NCI-H2171 treated with DMSO at 0.1 percent for 48 hours (cell line): ENCODE measurements at regions not wholly inside any gene's neighbourhood (a gene's known extent, or its start where the extent isn't known, plus 50 kb on each side); places are given as distances from the start of the nearest gene placed in this dataset.
"Not testable (repeated sequence)": the region's sequence is repeated elsewhere in the genome, so short reads cannot be mapped to it uniquely, and the experiment has no call there.

ENCODE experiments used
- DNase-seq: peaks from one replicate; lab custom pipeline; 2025; lab: John Stamatoyannopoulos, UW

DNA sequence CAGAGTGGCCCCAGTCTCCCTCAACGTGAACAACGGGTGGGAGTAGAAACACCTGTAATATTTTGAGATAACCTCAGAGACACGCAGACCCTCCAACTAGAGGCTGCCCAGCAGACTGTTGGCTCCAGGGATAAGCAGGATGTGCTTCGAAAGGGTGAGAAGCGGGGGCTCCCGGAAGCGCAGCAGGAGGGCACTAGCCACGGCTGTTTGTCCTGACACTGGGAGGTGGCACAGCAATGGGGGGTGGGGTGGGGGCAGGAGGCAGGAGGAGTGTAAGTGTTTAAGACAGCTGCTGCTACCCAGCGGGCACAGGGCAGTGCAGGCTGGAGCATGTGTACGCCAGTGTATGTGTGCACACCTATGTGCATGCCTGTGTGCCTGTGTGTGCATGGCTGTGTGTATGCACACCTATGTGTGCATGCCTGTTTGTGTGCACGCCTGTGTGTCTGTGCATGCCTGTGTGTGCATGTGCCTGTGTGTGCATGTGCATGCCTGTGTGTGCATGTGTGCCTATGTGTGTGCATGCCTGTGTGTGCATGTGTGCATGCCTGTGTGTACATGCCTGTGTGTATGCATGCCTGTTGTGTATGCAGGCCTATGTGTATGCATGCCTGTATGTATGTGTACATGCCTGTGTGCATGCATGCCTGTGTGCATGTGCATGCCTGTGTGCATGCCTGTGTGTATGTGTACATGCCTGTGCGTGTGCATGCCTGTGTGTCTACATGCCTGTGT lies 154.7 kb downstream of the SHANK2 start:
- DNase-seq: no peak

DNA sequence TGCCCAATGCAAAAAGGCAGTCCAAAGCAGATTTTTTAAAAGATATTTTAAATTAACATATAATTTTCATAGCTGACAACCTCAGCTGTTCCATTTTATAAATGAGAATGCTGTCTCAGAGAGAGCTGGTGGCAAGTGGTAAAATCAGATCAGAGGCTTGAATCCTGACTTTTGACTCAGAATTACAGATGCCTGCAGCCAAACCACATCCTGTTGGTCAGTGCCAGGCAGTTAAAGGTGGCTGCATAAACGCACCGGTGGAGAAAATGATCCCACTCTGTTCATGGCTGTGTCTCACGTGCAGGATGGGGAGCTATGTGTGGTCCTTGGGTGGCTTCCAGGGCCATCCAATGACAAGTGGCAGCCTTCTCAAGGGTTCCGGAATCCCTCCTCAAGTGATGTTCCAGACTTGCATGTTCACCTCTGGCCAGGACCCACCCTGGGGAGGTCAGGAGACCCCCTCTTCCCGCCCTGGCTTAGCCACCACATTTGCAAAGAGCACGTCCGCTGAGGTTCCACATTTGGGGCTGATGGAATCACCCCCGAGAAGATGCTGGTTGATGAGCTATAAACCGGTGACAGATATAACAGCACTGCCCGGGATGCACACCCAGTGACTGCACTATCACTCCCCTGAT lies 155.5 kb downstream of the SHANK2 start:
- DNase-seq: no peak

- DNase-seq: no peak
These were observed 157.0 kb downstream of the SHANK2 start for GRCh38 chr11:71095294-71095850.

DNA sequence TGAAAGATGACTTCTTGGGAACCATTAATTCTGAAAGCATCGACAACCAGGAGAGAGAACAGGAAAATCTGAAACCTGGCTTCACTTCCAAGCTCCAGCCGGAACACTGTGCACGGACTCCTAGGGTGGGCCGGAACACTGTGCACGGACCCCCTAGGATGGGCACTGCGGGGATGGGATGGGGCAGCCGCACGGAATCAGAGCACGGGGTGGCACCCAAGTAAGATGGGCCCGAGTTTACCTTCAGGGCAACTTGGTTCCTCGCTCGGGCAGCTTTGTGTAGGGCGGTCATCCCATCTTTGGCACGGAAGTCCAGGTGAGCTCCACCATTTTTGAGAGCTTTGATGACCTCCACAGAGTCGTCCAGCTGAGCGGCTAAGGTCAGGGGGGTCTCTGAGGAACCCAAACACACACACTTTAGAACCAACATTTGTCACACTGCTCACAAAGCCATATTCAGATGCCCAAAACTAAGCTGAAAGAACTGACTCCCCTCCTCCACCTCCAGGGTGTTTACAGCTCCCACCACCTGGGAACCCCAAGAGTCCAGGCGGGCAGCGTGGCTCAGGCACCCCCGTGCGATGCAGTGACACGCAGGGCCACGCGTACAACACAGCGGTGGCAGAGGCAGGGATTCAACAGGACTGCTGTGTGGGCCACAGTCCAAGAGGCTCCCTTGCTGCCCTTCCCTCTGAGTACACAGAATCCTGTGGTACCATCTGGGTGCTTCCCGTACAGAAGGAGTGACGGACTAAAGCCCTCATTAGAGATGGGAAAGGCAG lies 157.9 kb downstream of the SHANK2 start:
- no peak for DNase-seq

DNA sequence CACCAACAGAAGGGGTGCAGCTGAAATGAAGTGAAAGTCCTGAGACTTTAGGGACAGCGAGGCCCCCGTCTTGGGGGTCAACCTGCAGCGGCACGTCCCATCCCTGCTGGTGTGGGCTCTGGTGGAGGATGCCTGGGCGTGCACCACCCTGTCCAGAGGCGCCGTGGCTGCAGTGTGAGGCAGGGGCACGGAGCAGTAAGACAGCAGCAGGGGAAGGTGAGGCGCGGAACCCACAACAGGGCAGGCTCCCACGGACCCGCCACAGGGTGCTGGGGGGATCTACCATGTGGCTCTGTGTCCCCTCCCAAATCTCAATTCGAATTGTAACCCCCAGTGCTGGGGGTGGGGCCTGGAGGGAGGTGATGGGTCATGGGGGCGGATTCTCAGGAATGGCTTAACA lies 158.6 kb downstream of the SHANK2 start:
- no peak for DNase-seq

DNA sequence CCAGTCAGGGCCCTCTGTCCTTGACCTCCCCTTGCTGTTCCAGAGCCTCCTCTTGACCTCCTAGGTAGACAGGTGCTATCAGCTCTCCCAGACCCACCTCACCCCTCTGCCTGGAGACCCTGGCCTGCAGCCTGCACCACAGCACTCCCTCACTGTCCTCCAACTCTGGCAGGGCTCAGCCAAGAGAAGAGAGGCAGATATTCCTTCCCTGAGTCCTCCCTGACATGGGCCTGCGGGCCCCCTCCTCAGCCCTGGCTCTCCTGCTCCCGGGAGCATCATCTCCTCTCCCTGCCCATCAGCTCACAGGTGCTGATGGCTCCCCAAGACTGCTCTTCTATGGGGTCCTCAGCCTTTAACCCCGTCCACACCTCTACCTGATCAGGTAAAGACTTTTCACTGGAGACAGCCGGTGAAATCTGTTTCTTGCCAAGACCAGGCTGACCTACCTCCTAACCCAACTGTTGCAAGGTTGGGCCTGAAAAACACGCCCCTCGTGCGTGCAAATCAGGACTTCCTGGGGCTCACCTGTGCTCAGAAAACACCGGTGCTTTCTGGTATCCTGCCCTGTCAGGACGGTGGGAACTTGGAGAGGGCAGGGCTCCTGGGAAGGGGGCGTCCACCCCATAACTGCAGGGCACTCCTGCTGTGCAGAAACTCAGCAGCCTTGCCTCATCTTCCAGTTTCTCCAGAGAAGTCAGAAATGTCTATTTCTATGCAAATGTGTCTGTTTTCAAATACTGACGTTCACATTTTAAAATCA lies 160.7 kb downstream of the SHANK2 start:
- DNase-seq: no peak

- DNase-seq: no peak
These were observed 162.8 kb downstream of the SHANK2 start for GRCh38 chr11:71089571-71089970.

DNA sequence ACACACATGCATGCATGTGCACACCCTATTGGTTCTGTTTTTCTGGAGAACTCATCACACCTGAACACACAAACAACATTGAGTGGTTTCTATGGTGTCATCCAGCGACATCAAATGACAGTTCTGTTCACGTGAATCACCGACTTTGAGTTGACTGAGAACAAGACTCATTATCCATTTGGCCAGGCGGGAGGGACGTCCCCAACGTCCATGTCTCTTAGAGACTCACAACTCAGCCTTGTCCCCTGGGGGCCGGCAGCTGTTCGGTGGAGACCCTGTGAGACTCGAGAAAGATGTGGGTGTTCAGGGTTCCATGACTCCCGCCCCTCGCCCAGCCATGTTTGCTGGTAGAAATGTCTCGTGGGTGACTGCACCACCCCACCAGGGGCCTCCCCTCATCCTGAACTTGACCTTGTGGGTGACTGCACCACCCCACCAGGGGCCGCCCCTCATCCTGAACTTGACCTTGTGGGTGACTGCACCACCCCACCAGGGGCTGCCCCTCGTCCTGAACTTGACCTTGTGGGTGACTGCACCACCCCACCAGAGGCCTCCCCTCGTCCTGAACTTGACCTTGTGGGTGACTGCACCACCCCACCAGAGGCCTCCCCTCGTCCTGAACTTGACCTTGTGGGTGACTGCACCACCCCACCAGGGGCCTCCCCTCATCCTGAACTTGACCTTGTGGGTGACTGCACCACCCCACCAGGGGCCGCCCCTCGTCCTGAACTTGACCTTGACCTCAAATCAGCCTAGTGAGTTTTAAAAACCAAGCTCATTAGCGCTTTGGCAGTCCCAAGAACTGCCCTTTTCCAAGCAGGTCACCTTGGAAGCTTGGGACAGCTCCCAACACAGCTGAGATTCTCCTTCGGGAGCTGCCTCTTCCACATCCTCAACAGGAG lies 163.8 kb downstream of the SHANK2 start:
- DNase-seq: not testable (repeated sequence)

- DNase-seq: peak; percentile 71
These were observed 165.6 kb downstream of the SHANK2 start for GRCh38 chr11:71086687-71087258.

- no peak for DNase-seq
These were observed 167.9 kb downstream of the SHANK2 start for GRCh38 chr11:71084306-71085012.

DNA sequence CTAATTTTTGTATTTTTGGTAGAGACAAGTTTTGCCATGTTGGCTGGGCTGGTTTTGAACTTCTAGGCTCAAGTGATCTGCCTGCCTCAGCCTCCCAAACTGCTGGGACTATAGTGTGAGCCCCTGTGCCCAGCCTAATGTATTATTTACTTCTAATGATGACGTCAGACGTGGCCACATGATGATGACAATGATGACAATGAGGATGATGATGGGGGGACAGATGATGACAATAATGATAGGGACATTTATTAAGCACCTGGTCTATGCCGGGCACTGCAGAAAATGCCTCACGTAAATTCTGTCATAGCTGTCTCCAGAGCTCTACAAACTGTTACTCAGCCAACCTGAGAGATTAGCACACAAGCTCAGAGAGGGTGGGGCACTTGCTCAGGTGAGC lies 169.3 kb downstream of the SHANK2 start:
- DNase-seq: no peak

DNA sequence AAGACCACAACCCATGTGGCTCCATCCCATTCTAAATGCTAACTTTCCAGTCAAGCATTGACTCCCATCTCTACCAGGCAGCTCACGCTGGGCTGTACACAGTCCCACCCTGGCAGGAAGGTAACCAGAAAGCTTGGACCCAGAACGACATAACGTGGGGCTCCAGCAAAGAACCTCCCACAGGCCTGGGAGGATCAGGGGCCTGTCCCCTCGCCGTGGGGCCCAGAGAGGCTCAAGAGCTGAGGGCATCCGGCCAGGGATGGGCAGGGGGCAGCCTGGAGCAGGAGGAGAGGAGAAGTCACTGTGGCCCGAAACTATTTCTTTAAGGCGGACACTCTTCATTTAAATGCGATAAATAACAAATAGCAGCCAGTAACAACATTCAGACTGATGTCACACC lies 169.9 kb downstream of the SHANK2 start:
- no peak for DNase-seq

GRCh38 chr11:71081704-71082230 lies 170.6 kb downstream of the SHANK2 start:
- DNase-seq: no peak

GRCh38 chr11:71080239-71081097 lies 171.9 kb downstream of the SHANK2 start:
- peak; percentile 87 for DNase-seq

GRCh38 chr11:71079795-71080194 lies 172.6 kb downstream of the SHANK2 start:
- no peak for DNase-seq

GRCh38 chr11:71078482-71078881 lies 173.9 kb downstream of the SHANK2 start:
- DNase-seq: no peak

GRCh38 chr11:71076525-71077304 lies 175.7 kb downstream of the SHANK2 start:
- no peak for DNase-seq
